ENCODE measurements at regions not wholly inside any gene's neighbourhood (a gene's known extent, or its start where the extent isn't known, plus 50 kb on each side); places are given as distances from the start of the nearest gene placed in this dataset.

DNA sequence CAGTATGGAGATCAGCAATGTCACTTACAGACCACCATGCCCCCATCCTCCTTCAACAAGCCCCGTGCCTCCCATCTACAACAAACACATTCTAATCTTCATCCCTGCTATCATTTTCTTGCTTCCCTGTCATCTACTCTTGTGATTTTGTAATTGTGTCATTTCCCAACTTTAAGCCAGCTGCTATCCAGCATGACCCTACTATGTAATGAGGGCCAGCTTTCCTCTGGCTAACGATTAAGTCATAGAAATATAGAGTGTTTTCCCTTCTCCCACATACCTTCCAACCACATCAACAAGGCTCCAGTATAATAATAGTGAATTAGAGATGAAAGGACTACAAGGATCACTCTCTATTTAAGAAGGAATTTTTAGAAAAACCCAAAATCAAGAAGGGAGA lies 607.0 kb downstream of the TENT5A start:
- TF ChIP-seq, protein P1, sequence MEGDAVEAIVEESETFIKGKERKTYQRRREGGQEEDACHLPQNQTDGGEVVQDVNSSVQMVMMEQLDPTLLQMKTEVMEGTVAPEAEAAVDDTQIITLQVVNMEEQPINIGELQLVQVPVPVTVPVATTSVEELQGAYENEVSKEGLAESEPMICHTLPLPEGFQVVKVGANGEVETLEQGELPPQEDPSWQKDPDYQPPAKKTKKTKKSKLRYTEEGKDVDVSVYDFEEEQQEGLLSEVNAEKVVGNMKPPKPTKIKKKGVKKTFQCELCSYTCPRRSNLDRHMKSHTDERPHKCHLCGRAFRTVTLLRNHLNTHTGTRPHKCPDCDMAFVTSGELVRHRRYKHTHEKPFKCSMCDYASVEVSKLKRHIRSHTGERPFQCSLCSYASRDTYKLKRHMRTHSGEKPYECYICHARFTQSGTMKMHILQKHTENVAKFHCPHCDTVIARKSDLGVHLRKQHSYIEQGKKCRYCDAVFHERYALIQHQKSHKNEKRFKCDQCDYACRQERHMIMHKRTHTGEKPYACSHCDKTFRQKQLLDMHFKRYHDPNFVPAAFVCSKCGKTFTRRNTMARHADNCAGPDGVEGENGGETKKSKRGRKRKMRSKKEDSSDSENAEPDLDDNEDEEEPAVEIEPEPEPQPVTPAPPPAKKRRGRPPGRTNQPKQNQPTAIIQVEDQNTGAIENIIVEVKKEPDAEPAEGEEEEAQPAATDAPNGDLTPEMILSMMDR (IDR thresholded peaks at IDR 0.05 in 4 of 5, conservative IDR thresholded peaks at IDR 0.05 in 1 of 5), result no peak
- no peak for TF ChIP-seq POLR2A (IDR thresholded peaks at IDR 0.05)

All from gastrocnemius medialis (tissue), 4 donors.